ENCODE measurements at regions not wholly inside any gene's neighbourhood (a gene's known extent, or its start where the extent isn't known, plus 50 kb on each side); places are given as distances from the start of the nearest gene placed in this dataset.

DNA sequence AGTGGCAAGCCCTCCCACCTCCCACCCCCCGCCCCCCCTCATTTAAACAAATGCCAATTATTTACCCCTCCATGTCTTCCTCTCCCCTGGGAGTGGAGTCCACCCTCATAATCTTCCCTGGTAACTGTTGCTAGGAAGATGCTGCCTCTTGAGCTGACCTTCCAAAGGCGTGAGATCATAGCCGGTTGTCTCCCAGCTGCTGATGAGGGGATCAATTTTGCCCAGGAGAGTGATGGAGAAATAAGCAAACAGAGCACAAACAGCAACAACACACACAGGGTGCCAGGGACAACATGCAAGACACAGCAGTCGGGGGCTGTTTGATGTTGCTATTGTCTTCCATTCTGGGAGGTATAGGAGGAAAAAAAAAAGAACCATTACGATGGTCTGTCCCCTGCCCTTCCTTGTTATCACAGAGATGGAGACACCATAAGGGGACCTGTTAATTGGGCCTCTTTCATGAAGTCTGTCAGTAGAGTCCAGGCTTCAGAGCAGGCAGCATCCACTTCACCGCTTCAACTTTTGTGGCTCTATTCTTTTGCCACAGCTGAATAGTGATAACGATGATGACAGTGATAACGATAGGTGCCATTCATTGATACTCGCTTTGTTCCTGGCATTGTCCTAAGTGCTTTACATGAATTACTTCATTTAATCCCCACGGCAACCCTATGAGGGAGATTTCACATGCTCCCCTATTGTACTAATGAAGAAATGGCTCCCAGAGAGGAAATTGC is 76.9 kb upstream of the RGMA start:
- no peak for ATAC-seq
- no peak overlapping the region for H3K4me3 Mint-ChIP-seq
- H3K36me3 Mint-ChIP-seq (ENCODE audit: low read depth), result no peaks in the 10 kb centered on the region
- peaks cover 5% of the 10 kb centered on the region for H3K4me1 Mint-ChIP-seq (ENCODE audit: low read depth)
- H3K27me3 Mint-ChIP-seq, result peaks cover 2% of the 10 kb centered on the region
- H3K27ac Mint-ChIP-seq, result no peak overlapping the region
- ChIA-PET CTCF (interaction anchor here (0.7 kb wide), 1 partner anchor 49 kb away, joined by 3 read pairs; no protein-coding TSS in a partner anchor), POLR2A (no interaction called here)
- intact Hi-C loops (cut with micrococcal nuclease), result no loop called here
- TF ChIP-seq, protein P1, sequence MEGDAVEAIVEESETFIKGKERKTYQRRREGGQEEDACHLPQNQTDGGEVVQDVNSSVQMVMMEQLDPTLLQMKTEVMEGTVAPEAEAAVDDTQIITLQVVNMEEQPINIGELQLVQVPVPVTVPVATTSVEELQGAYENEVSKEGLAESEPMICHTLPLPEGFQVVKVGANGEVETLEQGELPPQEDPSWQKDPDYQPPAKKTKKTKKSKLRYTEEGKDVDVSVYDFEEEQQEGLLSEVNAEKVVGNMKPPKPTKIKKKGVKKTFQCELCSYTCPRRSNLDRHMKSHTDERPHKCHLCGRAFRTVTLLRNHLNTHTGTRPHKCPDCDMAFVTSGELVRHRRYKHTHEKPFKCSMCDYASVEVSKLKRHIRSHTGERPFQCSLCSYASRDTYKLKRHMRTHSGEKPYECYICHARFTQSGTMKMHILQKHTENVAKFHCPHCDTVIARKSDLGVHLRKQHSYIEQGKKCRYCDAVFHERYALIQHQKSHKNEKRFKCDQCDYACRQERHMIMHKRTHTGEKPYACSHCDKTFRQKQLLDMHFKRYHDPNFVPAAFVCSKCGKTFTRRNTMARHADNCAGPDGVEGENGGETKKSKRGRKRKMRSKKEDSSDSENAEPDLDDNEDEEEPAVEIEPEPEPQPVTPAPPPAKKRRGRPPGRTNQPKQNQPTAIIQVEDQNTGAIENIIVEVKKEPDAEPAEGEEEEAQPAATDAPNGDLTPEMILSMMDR (IDR thresholded peaks at IDR 0.05), result no peak
- no peaks in the 10 kb centered on the region for H3K9me3 Mint-ChIP-seq
- no peak for DNase-seq

- ATAC-seq (peak; percentile 93), DNase-seq (peak; percentile 49)
- Mint-ChIP-seq H3K27ac (no peak overlapping the region), H3K4me1 (ENCODE audit: low read depth) (peaks cover 5% of the 10 kb centered on the region), H3K9me3 (no peaks in the 10 kb centered on the region), H3K4me3 (no peak overlapping the region), H3K27me3 (peaks cover 2% of the 10 kb centered on the region), H3K36me3 (ENCODE audit: low read depth) (no peaks in the 10 kb centered on the region)
- intact Hi-C loops (cut with micrococcal nuclease), result no loop called here
- ChIA-PET POLR2A (no interaction called here), CTCF (no interaction called here)
- TF ChIP-seq, protein P1 (IDR thresholded peaks at IDR 0.05), result no peak
Observed at GRCh38 chr15:93164409-93164808, 75.4 kb upstream of the RGMA start.

DNA sequence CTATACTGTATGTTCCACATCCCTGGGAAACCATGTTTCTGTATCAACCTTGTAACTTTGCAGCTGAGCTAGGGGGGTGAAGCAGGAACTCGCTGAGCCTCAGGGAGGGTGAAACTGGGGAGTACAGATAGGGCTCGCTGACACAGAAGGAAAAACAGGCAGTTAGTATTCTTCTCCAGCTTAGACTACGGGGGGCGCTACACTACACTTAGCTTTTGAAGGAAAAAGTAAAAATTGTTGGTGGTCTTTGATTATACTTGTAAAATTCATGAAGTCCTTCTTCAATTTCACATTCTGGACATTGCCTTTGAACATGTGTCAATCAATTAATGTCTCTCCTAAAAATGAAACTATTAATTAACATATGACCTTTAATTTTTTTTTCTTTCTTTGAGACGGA is 73.5 kb upstream of the RGMA start:
- ATAC-seq, result no peak
- Mint-ChIP-seq H3K9me3 (no peaks in the 10 kb centered on the region), H3K27me3 (no peaks in the 10 kb centered on the region), H3K27ac (no peak overlapping the region), H3K36me3 (ENCODE audit: low read depth) (no peaks in the 10 kb centered on the region), H3K4me3 (no peak overlapping the region), H3K4me1 (ENCODE audit: low read depth) (peaks cover 5% of the 10 kb centered on the region)
- DNase-seq, result no peak
- POLR2A ChIA-PET, result no interaction called here
- TF ChIP-seq, protein P1 (IDR thresholded peaks at IDR 0.05), result no peak
- intact Hi-C loops (cut with micrococcal nuclease), result no loop called here
- CTCF ChIA-PET, result interaction anchor here (0.8 kb wide), 1 partner anchor 10 kb away, joined by 3 read pairs; no protein-coding TSS in a partner anchor

DNA sequence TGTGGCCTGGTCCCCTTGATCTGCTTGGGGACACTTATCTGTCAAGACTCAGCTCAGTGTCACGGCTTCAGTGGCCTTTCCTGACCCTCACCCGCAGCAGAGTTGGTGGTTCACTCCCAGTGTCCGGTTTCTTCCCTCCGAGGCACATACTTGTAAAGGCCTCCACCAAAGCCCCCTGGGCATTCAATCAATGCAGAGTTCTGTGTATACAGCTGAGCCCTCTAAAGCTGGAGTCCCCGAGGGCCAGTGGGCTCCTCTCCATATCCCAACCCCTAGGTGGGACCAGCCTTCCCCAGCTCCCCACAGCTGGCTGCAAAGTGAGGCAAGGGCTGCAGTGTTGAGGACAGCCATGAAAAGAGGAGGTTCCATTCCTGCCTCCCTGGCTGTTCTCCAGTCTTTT is 70.9 kb upstream of the RGMA start:
- peaks cover 1% of the 10 kb centered on the region for H3K9me3 Mint-ChIP-seq
- POLR2A ChIA-PET, result no interaction called here
- no peak for ATAC-seq

More for the DNA sequence above, 70.9 kb upstream of the RGMA start:
- H3K4me1 Mint-ChIP-seq (ENCODE audit: low read depth), result peaks cover 5% of the 10 kb centered on the region
- H3K36me3 Mint-ChIP-seq (ENCODE audit: low read depth), result no peaks in the 10 kb centered on the region
- TF ChIP-seq, protein P1 (IDR thresholded peaks at IDR 0.05), result no peak
- CTCF ChIA-PET, result interaction anchor here (1.1 kb wide), 1 partner anchor 71 kb away, joined by 3 read pairs; the partner anchor contains the start of gene RGMA
- DNase-seq, result no peak
- H3K27ac Mint-ChIP-seq, result no peak overlapping the region
- H3K27me3 Mint-ChIP-seq, result no peaks in the 10 kb centered on the region
- intact Hi-C loops (cut with micrococcal nuclease), result no loop called here
- H3K4me3 Mint-ChIP-seq, result no peak overlapping the region
